D341Med (cell line): ENCODE measurements at regions not wholly inside any gene's neighbourhood (a gene's known extent, or its start where the extent isn't known, plus 50 kb on each side); places are given as distances from the start of the nearest gene placed in this dataset.
"Not testable (repeated sequence)": the region's sequence is repeated elsewhere in the genome, so short reads cannot be mapped to it uniquely, and the experiment has no call there.

Source experiments
- DNase-seq: peaks from one replicate; pipeline ENCODE4 v3.0.0; 2012; ENCODE audit warnings: low spot score

- DNase-seq = no peak
These were observed 301.6 kb downstream of the TEX29 start for GRCh38 chr13:111622051-111622531.

GRCh38 chr13:111623208-111623607, 302.8 kb downstream of the TEX29 start:
- no peak for DNase-seq

GRCh38 chr13:111623743-111624505, 303.5 kb downstream of the TEX29 start:
- no peak for DNase-seq

GRCh38 chr13:111625526-111626315, 305.3 kb downstream of the TEX29 start:
- DNase-seq = no peak

- DNase-seq = no peak
These were observed 306.2 kb downstream of the TEX29 start for GRCh38 chr13:111626371-111627305.

- no peak for DNase-seq
These were observed 307.2 kb downstream of the TEX29 start for GRCh38 chr13:111627596-111627995.

- DNase-seq = no peak
These were observed 308.6 kb downstream of the TEX29 start for GRCh38 chr13:111629016-111629415.

GRCh38 chr13:111629457-111629856, 309.0 kb downstream of the TEX29 start:
- DNase-seq = no peak

- DNase-seq = no peak
These were observed 309.5 kb downstream of the TEX29 start for GRCh38 chr13:111629926-111630325.

GRCh38 chr13:111630406-111630805, 310.0 kb downstream of the TEX29 start:
- no peak for DNase-seq

GRCh38 chr13:111631271-111631670, 310.8 kb downstream of the TEX29 start:
- not testable (repeated sequence) for DNase-seq

GRCh38 chr13:111632906-111633305, 312.5 kb downstream of the TEX29 start:
- no peak for DNase-seq

- no peak for DNase-seq
These were observed 313.0 kb downstream of the TEX29 start for GRCh38 chr13:111633401-111633800.

GRCh38 chr13:111634410-111634809, 314.0 kb downstream of the TEX29 start:
- DNase-seq = no peak

GRCh38 chr13:111636271-111636670, 315.8 kb downstream of the TEX29 start:
- DNase-seq = no peak

- no peak for DNase-seq
These were observed 316.4 kb downstream of the TEX29 start for GRCh38 chr13:111636804-111637203.

- DNase-seq = no peak
These were observed 316.9 kb downstream of the TEX29 start for GRCh38 chr13:111637365-111637764.

GRCh38 chr13:111638233-111638632, 317.8 kb downstream of the TEX29 start:
- no peak for DNase-seq

- no peak for DNase-seq
These were observed 318.8 kb downstream of the TEX29 start for GRCh38 chr13:111639196-111639705.

GRCh38 chr13:111640006-111640405, 319.6 kb downstream of the TEX29 start:
- no peak for DNase-seq

GRCh38 chr13:111640476-111640875, 320.0 kb downstream of the TEX29 start:
- DNase-seq = no peak
